Osteoblast (primary cell): ENCODE measurements at regions not wholly inside any gene's neighbourhood (a gene's known extent, or its start where the extent isn't known, plus 50 kb on each side); places are given as distances from the start of the nearest gene placed in this dataset.

ENCODE experiments used
- DNase-seq: peaks from one replicate; pipeline ENCODE4 v3.0.0; 2011; ENCODE audit warnings: low spot score, mixed read lengths; ENCODE audit not compliant: insufficient read length; ENCODE audit errors: missing footprints
- H2AFZ ChIP-seq: 2 replicates; pipeline ENCODE4 v1.6.0; 2011; ENCODE audit warnings: mild to moderate bottlenecking, low read length
- H3K27ac ChIP-seq: 2 replicates; pipeline ENCODE4 v1.5.1; 2011; ENCODE audit warnings: mild to moderate bottlenecking, low read depth, low read length, moderate library complexity
- H3K27me3 ChIP-seq: 2 replicates; pipeline ENCODE4 v1.6.0; 2012; ENCODE audit warnings: mild to moderate bottlenecking, control low read depth, inconsistent platforms, low read length, moderate library complexity; ENCODE audit not compliant: insufficient read depth
- H3K36me3 ChIP-seq: 2 replicates; pipeline ENCODE4 v1.5.1; 2011; ENCODE audit warnings: mild to moderate bottlenecking, low read length, control low read depth, moderate library complexity; ENCODE audit not compliant: insufficient read depth
- H3K4me1 ChIP-seq: 2 replicates; pipeline ENCODE4 v1.5.1; 2011; ENCODE audit warnings: mild to moderate bottlenecking, low read length, control low read depth, moderate library complexity; ENCODE audit not compliant: insufficient read depth
- H3K4me2 ChIP-seq: 2 replicates; pipeline ENCODE4 v1.6.0; 2011; ENCODE audit warnings: mild to moderate bottlenecking, low read length; ENCODE audit not compliant: insufficient read depth
- H3K4me3 ChIP-seq: fragments of 200-600 bp; sonication (generic); 3 replicates; pipeline ENCODE4 v1.5.1; 2012; ENCODE audit warnings: mild to moderate bottlenecking, low read length, inconsistent platforms; ENCODE audit not compliant: insufficient read depth
- H3K79me2 ChIP-seq: 2 replicates; pipeline ENCODE4 v1.6.0; 2012; ENCODE audit warnings: mild to moderate bottlenecking, low read length, control low read depth, inconsistent platforms; ENCODE audit not compliant: insufficient read depth
- H3K9me3 ChIP-seq: 2 replicates; pipeline ENCODE4 v1.5.1; 2011; ENCODE audit warnings: low read depth, low read length, control low read depth
- H4K20me1 ChIP-seq: 2 replicates; pipeline ENCODE4 v1.6.0; 2012; ENCODE audit warnings: mild to moderate bottlenecking, low read length, control low read depth; ENCODE audit not compliant: insufficient read depth
- CTCF ChIP-seq: IDR thresholded peaks from 2 replicates; pipeline ENCODE4 v1.5.1; 2011; ENCODE audit warnings: mild to moderate bottlenecking, low read depth, low read length, moderate library complexity; ENCODE audit errors: extremely low read depth

- H3K79me2 ChIP-seq: no peaks in the 10 kb centered on the region
- H2AFZ ChIP-seq: no peak overlapping the region
- DNase-seq: no peak
- no peaks in the 10 kb centered on the region for H3K4me1 ChIP-seq
- H3K4me2 ChIP-seq: no peak overlapping the region
- no peaks in the 10 kb centered on the region for H3K27me3 ChIP-seq
- no peaks in the 10 kb centered on the region for H3K36me3 ChIP-seq
- TF ChIP-seq CTCF: no peak
- no peak overlapping the region for H3K4me3 ChIP-seq
- H3K27ac ChIP-seq: no peak overlapping the region
- no peaks in the 10 kb centered on the region for H3K9me3 ChIP-seq
- H4K20me1 ChIP-seq: no peaks in the 10 kb centered on the region
Observed at GRCh38 chr1:199007423-199007822, 368.6 kb downstream of the PTPRC start.

- H3K36me3 ChIP-seq: no peaks in the 10 kb centered on the region
- no peak for TF ChIP-seq CTCF
- no peak for DNase-seq
- H3K27ac ChIP-seq: no peak overlapping the region
- no peak overlapping the region for H3K4me2 ChIP-seq
- H3K9me3 ChIP-seq: no peaks in the 10 kb centered on the region
- H3K27me3 ChIP-seq: no peaks in the 10 kb centered on the region
- no peaks in the 10 kb centered on the region for H3K79me2 ChIP-seq
- no peak overlapping the region for H3K4me3 ChIP-seq
- no peaks in the 10 kb centered on the region for H4K20me1 ChIP-seq
- no peaks in the 10 kb centered on the region for H3K4me1 ChIP-seq
- peak overlapping the region; percentile 68 for H2AFZ ChIP-seq
Observed at GRCh38 chr1:199009447-199009846, 370.6 kb downstream of the PTPRC start.

GRCh38 chr1:199010492-199010891, 371.7 kb downstream of the PTPRC start:
- no peaks in the 10 kb centered on the region for H3K4me1 ChIP-seq
- no peak overlapping the region for H3K4me2 ChIP-seq
- no peak overlapping the region for H3K4me3 ChIP-seq
- no peak overlapping the region for H2AFZ ChIP-seq
- no peaks in the 10 kb centered on the region for H3K27me3 ChIP-seq
- no peaks in the 10 kb centered on the region for H3K36me3 ChIP-seq
- no peaks in the 10 kb centered on the region for H4K20me1 ChIP-seq
- no peaks in the 10 kb centered on the region for H3K9me3 ChIP-seq
- TF ChIP-seq CTCF: no peak
- no peaks in the 10 kb centered on the region for H3K79me2 ChIP-seq
- DNase-seq: no peak
- H3K27ac ChIP-seq: no peak overlapping the region

- H3K27me3 ChIP-seq: no peaks in the 10 kb centered on the region
- no peaks in the 10 kb centered on the region for H3K9me3 ChIP-seq
- no peaks in the 10 kb centered on the region for H3K36me3 ChIP-seq
- TF ChIP-seq CTCF: no peak
- no peaks in the 10 kb centered on the region for H3K4me1 ChIP-seq
- no peaks in the 10 kb centered on the region for H4K20me1 ChIP-seq
- H3K4me3 ChIP-seq: no peak overlapping the region
- DNase-seq: no peak
- no peaks in the 10 kb centered on the region for H3K79me2 ChIP-seq
- H2AFZ ChIP-seq: no peak overlapping the region
- H3K27ac ChIP-seq: no peak overlapping the region
- no peak overlapping the region for H3K4me2 ChIP-seq
Observed at GRCh38 chr1:199010933-199011332, 372.1 kb downstream of the PTPRC start.
